Gastrocnemius medialis (tissue), 4 donors: ENCODE measurements at regions not wholly inside any gene's neighbourhood (a gene's known extent, or its start where the extent isn't known, plus 50 kb on each side); places are given as distances from the start of the nearest gene placed in this dataset.

Source experiments
- ATAC-seq, 2 donors: fragments of 150-250 bp; one replicate each; pipeline ENCODE4 v1.9.1; 2016
- DNase-seq, 2 donors: peaks; one replicate each; pipeline ENCODE4 v3.0.0-alpha.2; 2019
- H3K27ac ChIP-seq, 4 donors: fragments of 200-600 bp; sonication (generic); 1 replicate in 1 of 4; 2 replicates in 3 of 4; pipeline ENCODE4 v1.5.1; 2016 to 2018; ENCODE audit warnings: mild to moderate bottlenecking in 2 of 4, moderate library complexity in 1 of 4
- H3K27me3 ChIP-seq, 3 donors: fragments of 200-600 bp; sonication (generic) in 2 of 3; 1 replicate in 1 of 3; 2 replicates in 2 of 3; pipeline versions ENCODE4 v1.5.1 to v1.6.0; 2016 to 2019; ENCODE audit warnings: mild to moderate bottlenecking in 1 of 3, moderate library complexity in 1 of 3
- H3K36me3 ChIP-seq, 2 donors: fragments of 200-600 bp; sonication (generic) in 1 of 2; one replicate each; pipeline ENCODE4 v1.5.1; 2017 to 2018
- H3K4me1 ChIP-seq, 2 donors: fragments of 200-600 bp; sonication (generic) in 1 of 2; one replicate each; pipeline ENCODE4 v1.5.1; 2016 to 2017; ENCODE audit warnings: mild to moderate bottlenecking in 2 of 2
- H3K4me3 ChIP-seq, 4 donors: fragments of 200-600 bp; sonication (generic) in 3 of 4; 1 replicate in 1 of 4; 2 replicates in 3 of 4; pipeline ENCODE4 v1.5.1; 2016 to 2019; ENCODE audit warnings: mild to moderate bottlenecking in 2 of 4
- H3K9me3 ChIP-seq, 3 donors: fragments of 200-600 bp; sonication (generic) in 2 of 3; 1 replicate in 1 of 3; 2 replicates in 2 of 3; pipeline ENCODE4 v1.5.1; 2016 to 2019
- CTCF ChIP-seq, 5 experiments: fragments of 450-650 bp in 3 of 5; fragments of 200-600 bp in 2 of 5; sonication (generic) in 2 of 5; IDR thresholded peaks in 4 of 5; conservative IDR thresholded peaks in 1 of 5; 1 replicate in 4 of 5; 2 replicates in 1 of 5; pipeline ENCODE4 v1.5.1; 2016 to 2019; ENCODE audit warnings: antibody characterized with exemption in 5 of 5, mild to moderate bottlenecking in 3 of 5, moderate library complexity in 3 of 5
- POLR2A ChIP-seq, 2 donors: fragments of 450-650 bp; IDR thresholded peaks; one replicate each; pipeline ENCODE4 v1.6.1; 2017; ENCODE audit warnings: antibody characterized with exemption in 2 of 2, mild to moderate bottlenecking in 2 of 2, moderate library complexity in 2 of 2
- in situ Hi-C, 4 donors: fragments of 200-750 bp; cut with MboI; loops; one replicate each; pipeline versions ENCODE4 v1.15.0 to v1.8.0; 2017; ENCODE audit warnings: low sequenced_read_pairs in 4 of 4
- intact Hi-C: fragments of 100-400 bp; cut with DNase I; formaldehyde crosslinking; loops from one replicate; pipeline ENCODE4 v1.15.1; 2023; ENCODE audit warnings: low total_unique reads

- H3K27ac ChIP-seq: no peak overlapping the region
- no peaks in the 10 kb centered on the region for H3K9me3 ChIP-seq
- DNase-seq (no peak), ATAC-seq (no peak)
- no peaks in the 10 kb centered on the region for H3K36me3 ChIP-seq
- H3K4me3 ChIP-seq: no peak overlapping the region
- in situ Hi-C loops: no loop called here
- TF ChIP-seq POLR2A (IDR thresholded peaks at IDR 0.05) (no peak), CTCF (IDR thresholded peaks at IDR 0.05 in 4 of 5, conservative IDR thresholded peaks at IDR 0.05 in 1 of 5) (no peak)
- intact Hi-C loops: no loop called here
- H3K4me1 ChIP-seq: no peaks in the 10 kb centered on the region
- peaks cover 0 to 2% (median 0%) of the 10 kb centered on the region in 3 donors for H3K27me3 ChIP-seq
Observed at GRCh38 chr1:244128591-244129383, 77.7 kb downstream of the ZBTB18 start.

- H3K27me3 ChIP-seq: no peaks in the 10 kb centered on the region
- H3K36me3 ChIP-seq: no peaks in the 10 kb centered on the region
- no peaks in the 10 kb centered on the region for H3K9me3 ChIP-seq
- in situ Hi-C loops: no loop called here
- no peaks in the 10 kb centered on the region for H3K4me1 ChIP-seq
- intact Hi-C loops: no loop called here
- TF ChIP-seq CTCF (IDR thresholded peaks at IDR 0.05 in 4 of 5, conservative IDR thresholded peaks at IDR 0.05 in 1 of 5): no peak
- TF ChIP-seq POLR2A (IDR thresholded peaks at IDR 0.05): no peak
- H3K4me3 ChIP-seq: no peak overlapping the region
- DNase-seq (no peak), ATAC-seq (no peak)
- peak overlapping the region in 1 of 4 donors; percentile 47 for H3K27ac ChIP-seq
Observed at GRCh38 chr1:244137276-244137675, 86.2 kb downstream of the ZBTB18 start.

GRCh38 chr1:244137725-244138124 is 86.6 kb downstream of the ZBTB18 start:
- Histone ChIP-seq H3K27ac (peak overlapping the region in 3 of 4 donors; percentile 40 to 47 (median 45)), H3K9me3 (no peaks in the 10 kb centered on the region), H3K27me3 (no peaks in the 10 kb centered on the region), H3K4me1 (no peaks in the 10 kb centered on the region), H3K4me3 (no peak overlapping the region), H3K36me3 (no peaks in the 10 kb centered on the region)
- ATAC-seq (no peak), DNase-seq (no peak)
- intact Hi-C loops (no loop called here), in situ Hi-C loops (no loop called here)
- no peak for TF ChIP-seq POLR2A (IDR thresholded peaks at IDR 0.05)

- Histone ChIP-seq H3K4me1 (no peaks in the 10 kb centered on the region), H3K27me3 (no peaks in the 10 kb centered on the region), H3K36me3 (no peaks in the 10 kb centered on the region), H3K9me3 (no peaks in the 10 kb centered on the region), H3K4me3 (no peak overlapping the region), H3K27ac (peak overlapping the region; percentile 20 to 47 (median 42))
- ATAC-seq (peak in 1 of 2 donors; percentile 46), DNase-seq (no peak)
- in situ Hi-C loops: no loop called here
- intact Hi-C loops: no loop called here
- TF ChIP-seq CTCF (IDR thresholded peaks at IDR 0.05 in 4 of 5, conservative IDR thresholded peaks at IDR 0.05 in 1 of 5): no peak
- no peak for TF ChIP-seq POLR2A (IDR thresholded peaks at IDR 0.05)
Observed at GRCh38 chr1:244138399-244138798, 87.3 kb downstream of the ZBTB18 start.

GRCh38 chr1:244139655-244140054 is 88.6 kb downstream of the ZBTB18 start:
- Histone ChIP-seq H3K4me1 (no peaks in the 10 kb centered on the region), H3K4me3 (peak overlapping the region in 1 of 4 donors; percentile 12), H3K9me3 (no peaks in the 10 kb centered on the region), H3K27me3 (no peaks in the 10 kb centered on the region), H3K36me3 (no peaks in the 10 kb centered on the region), H3K27ac (peak overlapping the region in 2 of 4 donors; percentile 4 to 47)
- no peak for DNase-seq
- no peak for ATAC-seq
- in situ Hi-C loops: no loop called here
- intact Hi-C loops: no loop called here
- TF ChIP-seq POLR2A (IDR thresholded peaks at IDR 0.05): no peak
- no peak for TF ChIP-seq CTCF (IDR thresholded peaks at IDR 0.05 in 4 of 5, conservative IDR thresholded peaks at IDR 0.05 in 1 of 5)
